Mesendoderm (in vitro differentiated cells): ENCODE measurements at regions not wholly inside any gene's neighbourhood (a gene's known extent, or its start where the extent isn't known, plus 50 kb on each side); places are given as distances from the start of the nearest gene placed in this dataset.

Experiments used
- DNase-seq: peaks from one replicate; pipeline ENCODE4 v3.0.0; 2013
- H2AK5ac ChIP-seq: 2 replicates; pipeline ENCODE4 v1.6.1; 2013; ENCODE audit warnings: low read length, inconsistent platforms
- H2BK120ac ChIP-seq: 2 replicates; pipeline ENCODE4 v1.6.1; 2013; ENCODE audit warnings: low read depth, mild to moderate bottlenecking, low read length, moderate library complexity, mixed read lengths
- H2BK15ac ChIP-seq: replicated peaks from 2 replicates; pipeline ENCODE4 v1.6.1; 2013; ENCODE audit warnings: low read depth, mild to moderate bottlenecking, moderate library complexity
- H2BK5ac ChIP-seq: 2 replicates; pipeline ENCODE4 v1.6.1; 2013; ENCODE audit warnings: low read length, inconsistent platforms
- H3K18ac ChIP-seq: 2 replicates; pipeline ENCODE4 v1.6.1; 2013; ENCODE audit warnings: mild to moderate bottlenecking, low read length, mixed read lengths
- H3K23ac ChIP-seq: one replicate; pipeline ENCODE4 v1.6.1; 2013; ENCODE audit warnings: low read length
- H3K27ac ChIP-seq: 2 replicates; pipeline ENCODE4 v1.5.1; 2013; ENCODE audit warnings: low read depth, mild to moderate bottlenecking, inconsistent platforms, low read length, moderate library complexity
- H3K27me3 ChIP-seq: 2 replicates; pipeline ENCODE4 v1.6.1; 2013; ENCODE audit warnings: low read length, control low read depth, mild to moderate bottlenecking, inconsistent platforms; ENCODE audit not compliant: insufficient read depth, poor library complexity
- H3K36me3 ChIP-seq: 2 replicates; pipeline ENCODE4 v1.6.1; 2013; ENCODE audit warnings: low read length, inconsistent platforms; ENCODE audit not compliant: control insufficient read depth, insufficient read depth
- H3K4ac ChIP-seq: one replicate; pipeline ENCODE4 v1.6.1; 2013; ENCODE audit warnings: low read depth, mild to moderate bottlenecking, low read length, moderate library complexity
- H3K4me1 ChIP-seq: 2 replicates; pipeline ENCODE4 v1.6.1; 2013; ENCODE audit warnings: low read depth, low read length, inconsistent platforms; ENCODE audit not compliant: control insufficient read depth
- H3K4me2 ChIP-seq: 2 replicates; pipeline ENCODE4 v1.6.1; 2013; ENCODE audit warnings: low read length
- H3K4me3 ChIP-seq: 2 replicates; pipeline ENCODE4 v1.5.1; 2013; ENCODE audit warnings: mild to moderate bottlenecking, low read length
- H3K56ac ChIP-seq: one replicate; pipeline ENCODE4 v1.6.1; 2013; ENCODE audit warnings: low read length
- H3K79me1 ChIP-seq: 2 replicates; pipeline ENCODE4 v1.6.1; 2013; ENCODE audit warnings: low read length, inconsistent platforms
- H3K79me2 ChIP-seq: 2 replicates; pipeline ENCODE4 v1.6.1; 2013; ENCODE audit warnings: mild to moderate bottlenecking, low read length; ENCODE audit not compliant: control insufficient read depth, insufficient read depth
- H3K9ac ChIP-seq: 2 replicates; pipeline ENCODE4 v1.6.1; 2013; ENCODE audit warnings: low read length, inconsistent platforms
- H4K5ac ChIP-seq: one replicate; pipeline ENCODE4 v1.6.1; 2013; ENCODE audit warnings: low read length
- H4K8ac ChIP-seq: one replicate; pipeline ENCODE4 v1.6.1; 2013; ENCODE audit warnings: low read depth, mild to moderate bottlenecking, control low read depth, low read length, moderate library complexity
- WGBS: extraction: QIAGEN DNeasy Blood & Tissue Kit; methylation state at CpG from one replicate; pipeline ENCODE4 v1.1.7; 2013; ENCODE audit warnings: low lambda C conversion rate, missing lambda C conversion rate; ENCODE audit not compliant: insufficient coverage; ENCODE audit errors: extremely low coverage; 5-methylcytosine and 5-hydroxymethylcytosine counted together

- Histone ChIP-seq H2AK5ac (no peak overlapping the region), H4K8ac (no peak overlapping the region), H3K4me3 (no peak overlapping the region), H3K9ac (no peak overlapping the region), H3K27me3 (no peaks in the 10 kb centered on the region), H2BK5ac (no peak overlapping the region), H3K4ac (no peak overlapping the region), H3K56ac (no peak overlapping the region), H3K4me2 (no peak overlapping the region), H2BK120ac (no peak overlapping the region), H3K18ac (no peak overlapping the region), H3K23ac (no peak overlapping the region), H3K27ac (no peak overlapping the region), H3K79me1 (no peaks in the 10 kb centered on the region), H4K5ac (no peak overlapping the region), H3K4me1 (peaks cover 6% of the 10 kb centered on the region), H2BK15ac (no peak overlapping the region), H3K79me2 (no peaks in the 10 kb centered on the region), H3K36me3 (no peaks in the 10 kb centered on the region)
- no peak for DNase-seq
- no CpG with 5 or more reads among the region's 3 CpGs for WGBS
Measured at GRCh38 chr11:130526846-130527245, 78.4 kb downstream of the ADAMTS15 start.

GRCh38 chr11:130527636-130528297 lies 79.3 kb downstream of the ADAMTS15 start:
- Histone ChIP-seq H3K4me1 (peaks cover 3% of the 10 kb centered on the region), H3K79me1 (no peaks in the 10 kb centered on the region), H4K5ac (no peak overlapping the region), H3K4ac (no peak overlapping the region), H3K36me3 (no peaks in the 10 kb centered on the region), H3K56ac (no peak overlapping the region), H3K27me3 (no peaks in the 10 kb centered on the region), H2BK5ac (no peak overlapping the region), H3K9ac (no peak overlapping the region), H3K79me2 (no peaks in the 10 kb centered on the region), H3K4me3 (no peak overlapping the region), H2BK120ac (no peak overlapping the region), H3K4me2 (no peak overlapping the region), H3K18ac (no peak overlapping the region), H4K8ac (no peak overlapping the region), H2BK15ac (no peak overlapping the region), H3K27ac (no peak overlapping the region), H3K23ac (peak overlapping the region; percentile 9), H2AK5ac (peak overlapping the region; percentile 58)
- WGBS: no CpG with 5 or more reads among the region's 5 CpGs
- peak; percentile 62 for DNase-seq

GRCh38 chr11:130528298-130529261 lies 80.1 kb downstream of the ADAMTS15 start:
- Histone ChIP-seq H3K4me1 (no peaks in the 10 kb centered on the region), H4K8ac (no peak overlapping the region), H3K23ac (no peak overlapping the region), H3K4me2 (no peak overlapping the region), H4K5ac (no peak overlapping the region), H3K18ac (no peak overlapping the region), H3K27me3 (no peaks in the 10 kb centered on the region), H2AK5ac (no peak overlapping the region), H3K4me3 (no peak overlapping the region), H3K36me3 (no peaks in the 10 kb centered on the region), H3K9ac (no peak overlapping the region), H3K4ac (no peak overlapping the region), H3K79me2 (no peaks in the 10 kb centered on the region), H3K79me1 (no peaks in the 10 kb centered on the region), H2BK15ac (no peak overlapping the region), H2BK5ac (no peak overlapping the region), H2BK120ac (no peak overlapping the region), H3K56ac (no peak overlapping the region), H3K27ac (no peak overlapping the region)
- DNase-seq: no peak
- WGBS: no CpG with 5 or more reads among the region's 16 CpGs

- Histone ChIP-seq H2BK15ac (no peak overlapping the region), H3K27ac (no peak overlapping the region), H3K36me3 (no peaks in the 10 kb centered on the region), H3K56ac (no peak overlapping the region), H2BK120ac (no peak overlapping the region), H3K18ac (no peak overlapping the region), H4K8ac (no peak overlapping the region), H3K23ac (no peak overlapping the region), H3K4me1 (no peaks in the 10 kb centered on the region), H3K79me2 (no peaks in the 10 kb centered on the region), H4K5ac (no peak overlapping the region), H3K27me3 (no peaks in the 10 kb centered on the region), H3K4me3 (no peak overlapping the region), H3K79me1 (no peaks in the 10 kb centered on the region), H3K4ac (no peak overlapping the region), H2AK5ac (no peak overlapping the region), H2BK5ac (no peak overlapping the region), H3K4me2 (no peak overlapping the region), H3K9ac (no peak overlapping the region)
- no CpG with 5 or more reads among the region's 5 CpGs for WGBS
- no peak for DNase-seq
Measured at GRCh38 chr11:130529366-130529765, 80.9 kb downstream of the ADAMTS15 start.

- no peaks in the 10 kb centered on the region for H3K79me1 ChIP-seq
- H3K4me3 ChIP-seq: no peak overlapping the region
- H3K79me2 ChIP-seq: no peaks in the 10 kb centered on the region
- no peak overlapping the region for H2BK5ac ChIP-seq
- no peak overlapping the region for H3K18ac ChIP-seq
- no peak overlapping the region for H3K4ac ChIP-seq
- no peak overlapping the region for H3K4me2 ChIP-seq
- H4K5ac ChIP-seq: no peak overlapping the region
- H3K56ac ChIP-seq: no peak overlapping the region
- no peak overlapping the region for H3K9ac ChIP-seq
- H3K36me3 ChIP-seq: no peaks in the 10 kb centered on the region
- H2BK120ac ChIP-seq: no peak overlapping the region
- H2AK5ac ChIP-seq: no peak overlapping the region
- H2BK15ac ChIP-seq: no peak overlapping the region
- DNase-seq: no peak
- WGBS: no CpG with 5 or more reads among the region's 2 CpGs
- H3K27ac ChIP-seq: no peak overlapping the region
- no peak overlapping the region for H4K8ac ChIP-seq
- H3K23ac ChIP-seq: no peak overlapping the region
- H3K4me1 ChIP-seq: no peaks in the 10 kb centered on the region
- H3K27me3 ChIP-seq: no peaks in the 10 kb centered on the region
Measured at GRCh38 chr11:130531061-130531460, 82.6 kb downstream of the ADAMTS15 start.
